ENCODE measurements at regions not wholly inside any gene's neighbourhood (a gene's known extent, or its start where the extent isn't known, plus 50 kb on each side); places are given as distances from the start of the nearest gene placed in this dataset.
"Not testable (repeated sequence)": the region's sequence is repeated elsewhere in the genome, so short reads cannot be mapped to it uniquely, and the experiment has no call there.

DNA sequence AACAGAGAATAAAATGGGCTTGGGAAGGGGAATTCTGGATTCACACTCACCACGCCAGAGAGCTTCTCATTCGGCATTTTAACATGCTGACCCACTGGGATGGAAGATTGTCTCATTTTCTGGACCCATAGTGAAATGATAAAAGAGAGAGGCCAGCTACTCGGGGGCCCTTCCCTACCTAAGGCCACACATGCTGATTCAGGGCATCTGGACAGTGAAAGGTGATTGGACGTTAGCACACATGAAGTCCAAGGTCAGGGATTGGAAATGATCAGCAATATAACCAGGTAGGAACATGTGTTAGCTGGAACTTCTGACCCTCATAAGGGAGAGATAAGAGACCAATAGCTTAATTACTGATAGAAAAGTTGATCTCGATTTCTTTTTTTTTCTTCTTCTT lies 183.7 kb downstream of the NUFIP1 start:
- Histone ChIP-seq H3K27me3 (ENCODE audit: control insufficient read depth in 1 of 2, insufficient read depth in 2 of 2, low read length in 2 of 2) (no peaks in the 10 kb centered on the region), H3K9me3 (ENCODE audit: control insufficient read depth in 1 of 2, low read length in 2 of 2) (no peaks in the 10 kb centered on the region), H3K36me3 (ENCODE audit: control insufficient read depth in 1 of 2, insufficient read depth in 2 of 2, low read length in 2 of 2) (no peaks in the 10 kb centered on the region), H3K27ac (ENCODE audit: low read depth, low read length) (no peak overlapping the region), H3K9ac (ENCODE audit: low read depth in 1 of 2, low read length in 2 of 2) (no peak overlapping the region), H3K4me1 (ENCODE audit: control insufficient read depth in 1 of 2, insufficient read depth in 2 of 2, low read length in 2 of 2) (peaks cover 8 to 25% of the 10 kb centered on the region in 2 donors), H3K4me3 (ENCODE audit: low read depth in 1 of 2, low read length in 2 of 2) (no peak overlapping the region)

- no peaks in the 10 kb centered on the region for H3K36me3 ChIP-seq (ENCODE audit: control insufficient read depth in 1 of 2, insufficient read depth in 2 of 2, low read length in 2 of 2)
Measured at GRCh38 chr13:44803390-44803789, 185.9 kb downstream of the NUFIP1 start.

DNA sequence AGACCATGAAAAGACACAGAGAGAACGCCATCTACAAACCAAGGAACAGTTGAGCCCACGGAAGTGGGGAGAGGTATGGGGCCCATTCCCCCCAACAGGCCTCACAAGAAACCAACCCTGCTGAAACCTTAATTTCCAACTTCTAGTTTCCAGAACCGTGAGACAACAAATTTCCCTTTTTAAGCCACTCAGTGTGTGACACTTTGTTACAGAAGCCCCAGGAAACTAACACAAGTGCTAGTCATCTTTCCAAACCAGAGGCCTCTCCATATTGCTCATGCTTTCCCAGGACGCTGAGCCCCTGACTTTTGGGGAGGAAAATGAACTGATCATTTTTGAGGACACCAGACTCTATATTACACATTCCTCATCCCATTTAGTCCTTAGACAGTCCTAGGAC lies 186.8 kb downstream of the NUFIP1 start:
- Histone ChIP-seq H3K9me3 (ENCODE audit: control insufficient read depth in 1 of 2, low read length in 2 of 2) (no peaks in the 10 kb centered on the region), H3K4me3 (ENCODE audit: low read depth in 1 of 2, low read length in 2 of 2) (no peak overlapping the region), H3K9ac (ENCODE audit: low read depth in 1 of 2, low read length in 2 of 2) (no peak overlapping the region), H3K36me3 (ENCODE audit: control insufficient read depth in 1 of 2, insufficient read depth in 2 of 2, low read length in 2 of 2) (no peaks in the 10 kb centered on the region), H3K4me1 (ENCODE audit: control insufficient read depth in 1 of 2, insufficient read depth in 2 of 2, low read length in 2 of 2) (peaks cover 8 to 26% of the 10 kb centered on the region in 2 donors), H3K27me3 (ENCODE audit: control insufficient read depth in 1 of 2, insufficient read depth in 2 of 2, low read length in 2 of 2) (no peaks in the 10 kb centered on the region), H3K27ac (ENCODE audit: low read depth, low read length) (no peak overlapping the region)

More at GRCh38 chr13:44803390-44803789, 185.9 kb downstream of the NUFIP1 start:
- Histone ChIP-seq H3K9me3 (ENCODE audit: control insufficient read depth in 1 of 2, low read length in 2 of 2) (no peaks in the 10 kb centered on the region), H3K27ac (ENCODE audit: low read depth, low read length) (no peak overlapping the region), H3K4me1 (ENCODE audit: control insufficient read depth in 1 of 2, insufficient read depth in 2 of 2, low read length in 2 of 2) (peaks cover 8 to 22% of the 10 kb centered on the region in 2 donors), H3K27me3 (ENCODE audit: control insufficient read depth in 1 of 2, insufficient read depth in 2 of 2, low read length in 2 of 2) (no peaks in the 10 kb centered on the region), H3K4me3 (ENCODE audit: low read depth in 1 of 2, low read length in 2 of 2) (no peak overlapping the region), H3K9ac (ENCODE audit: low read depth in 1 of 2, low read length in 2 of 2) (no peak overlapping the region)

DNA sequence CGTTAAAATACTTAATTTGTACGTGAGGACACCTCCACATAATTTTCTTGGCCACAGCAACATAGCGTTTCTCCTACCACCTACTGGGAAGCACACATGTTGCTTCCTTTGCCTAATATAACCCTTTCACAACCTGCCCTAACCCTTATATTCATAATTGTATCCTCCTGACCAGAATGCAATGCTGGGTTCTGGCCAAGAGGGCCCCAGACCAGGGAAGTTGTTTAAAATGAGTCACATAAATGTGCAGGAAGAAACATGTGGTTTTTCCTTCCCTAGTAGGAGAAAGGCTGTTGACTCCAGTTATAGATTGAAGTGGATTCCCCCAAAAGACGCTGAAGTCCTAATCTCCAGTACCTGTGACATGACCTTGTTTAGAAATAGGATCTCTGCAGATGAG lies 187.3 kb downstream of the NUFIP1 start:
- no peak overlapping the region for H3K9ac ChIP-seq (ENCODE audit: low read depth in 1 of 2, low read length in 2 of 2)

DNA sequence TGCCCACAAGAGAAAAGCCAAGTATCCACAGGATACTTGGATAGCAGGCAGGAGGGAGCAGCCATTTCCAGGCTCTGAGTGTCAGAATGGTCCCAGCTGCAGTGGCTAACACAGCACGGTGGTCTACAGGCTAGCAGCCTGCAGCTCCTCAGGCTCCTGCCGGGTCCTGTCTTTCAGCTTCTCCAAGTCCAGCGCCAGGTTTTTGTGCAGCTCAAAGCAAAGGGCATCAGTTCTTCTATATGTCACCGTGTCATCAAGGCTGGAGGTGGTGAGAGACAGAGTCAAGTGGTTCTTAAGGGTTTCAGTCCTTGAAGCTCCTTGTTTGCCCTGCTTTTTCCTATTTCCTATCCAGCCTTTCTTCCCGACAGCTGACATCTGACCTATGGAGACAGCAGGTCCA lies 188.6 kb downstream of the NUFIP1 start:
- no peaks in the 10 kb centered on the region for H3K27me3 ChIP-seq (ENCODE audit: control insufficient read depth in 1 of 2, insufficient read depth in 2 of 2, low read length in 2 of 2)
- no peak overlapping the region for H3K4me3 ChIP-seq (ENCODE audit: low read depth in 1 of 2, low read length in 2 of 2)
- no peaks in the 10 kb centered on the region for H3K9me3 ChIP-seq (ENCODE audit: control insufficient read depth in 1 of 2, low read length in 2 of 2)
- H3K4me1 ChIP-seq (ENCODE audit: control insufficient read depth in 1 of 2, insufficient read depth in 2 of 2, low read length in 2 of 2) = peaks cover 15 to 39% of the 10 kb centered on the region in 2 donors
- no peak overlapping the region for H3K9ac ChIP-seq (ENCODE audit: low read depth in 1 of 2, low read length in 2 of 2)
- no peak overlapping the region for H3K27ac ChIP-seq (ENCODE audit: low read depth, low read length)
- H3K36me3 ChIP-seq (ENCODE audit: control insufficient read depth in 1 of 2, insufficient read depth in 2 of 2, low read length in 2 of 2) = no peaks in the 10 kb centered on the region

More for the DNA sequence above, 187.3 kb downstream of the NUFIP1 start:
- H3K4me3 ChIP-seq (ENCODE audit: low read depth in 1 of 2, low read length in 2 of 2) = no peak overlapping the region
- H3K27me3 ChIP-seq (ENCODE audit: control insufficient read depth in 1 of 2, insufficient read depth in 2 of 2, low read length in 2 of 2) = no peaks in the 10 kb centered on the region
- H3K27ac ChIP-seq (ENCODE audit: low read depth, low read length) = no peak overlapping the region
- H3K9me3 ChIP-seq (ENCODE audit: control insufficient read depth in 1 of 2, low read length in 2 of 2) = no peaks in the 10 kb centered on the region
- peaks cover 8 to 31% of the 10 kb centered on the region in 2 donors for H3K4me1 ChIP-seq (ENCODE audit: control insufficient read depth in 1 of 2, insufficient read depth in 2 of 2, low read length in 2 of 2)
- no peaks in the 10 kb centered on the region for H3K36me3 ChIP-seq (ENCODE audit: control insufficient read depth in 1 of 2, insufficient read depth in 2 of 2, low read length in 2 of 2)

- H3K27ac ChIP-seq (ENCODE audit: low read depth, low read length) = no peak overlapping the region
- peaks cover 7 to 29% of the 10 kb centered on the region in 2 donors for H3K4me1 ChIP-seq (ENCODE audit: control insufficient read depth in 1 of 2, insufficient read depth in 2 of 2, low read length in 2 of 2)
- no peaks in the 10 kb centered on the region for H3K9me3 ChIP-seq (ENCODE audit: control insufficient read depth in 1 of 2, low read length in 2 of 2)
- no peak overlapping the region for H3K4me3 ChIP-seq (ENCODE audit: low read depth in 1 of 2, low read length in 2 of 2)
- H3K9ac ChIP-seq (ENCODE audit: low read depth in 1 of 2, low read length in 2 of 2) = no peak overlapping the region
- no peaks in the 10 kb centered on the region for H3K27me3 ChIP-seq (ENCODE audit: control insufficient read depth in 1 of 2, insufficient read depth in 2 of 2, low read length in 2 of 2)
- no peaks in the 10 kb centered on the region for H3K36me3 ChIP-seq (ENCODE audit: control insufficient read depth in 1 of 2, insufficient read depth in 2 of 2, low read length in 2 of 2)
Measured at GRCh38 chr13:44797685-44798084, 191.6 kb downstream of the NUFIP1 start.

DNA sequence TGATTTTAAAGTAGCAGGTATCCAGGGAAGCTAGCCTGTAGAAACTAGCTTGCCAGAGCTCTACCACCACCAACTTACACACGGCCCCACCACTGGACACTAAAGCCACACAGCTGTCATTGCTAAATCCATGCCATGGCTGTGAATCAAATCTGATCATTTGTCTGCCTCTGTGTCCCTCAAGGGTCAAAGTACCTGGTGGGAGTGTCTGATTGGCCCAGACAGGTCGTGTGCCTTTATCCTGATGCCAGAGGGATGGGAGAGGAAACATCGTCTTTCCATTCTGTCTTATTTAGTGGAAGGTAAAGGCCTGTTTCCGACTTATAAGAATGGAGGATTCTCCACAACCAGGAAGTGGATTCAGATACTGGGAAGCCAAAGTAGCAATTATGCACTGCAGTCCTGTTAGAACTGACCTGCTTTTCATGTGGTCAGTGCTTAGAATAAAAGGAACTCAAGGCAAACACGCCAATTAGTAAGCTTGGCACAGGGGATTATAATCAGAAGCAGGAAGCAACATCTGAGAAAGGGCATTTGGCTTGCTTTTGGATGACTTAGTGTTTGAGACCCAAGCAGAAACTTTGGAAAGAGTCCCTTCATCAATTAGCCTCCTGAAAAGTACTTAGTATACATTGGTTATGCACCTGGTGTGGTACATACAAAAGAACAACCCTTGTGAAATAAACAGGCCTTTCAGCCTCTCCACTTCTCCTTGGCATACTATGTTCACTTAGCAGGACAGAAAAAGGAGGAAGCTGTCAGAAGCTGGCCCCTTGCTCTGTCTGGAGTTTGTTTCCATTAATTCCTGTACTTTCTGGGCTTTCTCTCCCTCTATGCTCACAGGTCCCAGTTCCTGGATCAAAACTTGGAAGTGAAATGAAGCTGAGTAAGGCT lies 192.4 kb downstream of the NUFIP1 start:
- Histone ChIP-seq H3K27ac (ENCODE audit: low read depth, low read length) (no peak overlapping the region), H3K36me3 (ENCODE audit: control insufficient read depth in 1 of 2, insufficient read depth in 2 of 2, low read length in 2 of 2) (no peaks in the 10 kb centered on the region), H3K4me1 (ENCODE audit: control insufficient read depth in 1 of 2, insufficient read depth in 2 of 2, low read length in 2 of 2) (peaks cover 7 to 23% of the 10 kb centered on the region in 2 donors), H3K27me3 (ENCODE audit: control insufficient read depth in 1 of 2, insufficient read depth in 2 of 2, low read length in 2 of 2) (no peaks in the 10 kb centered on the region), H3K4me3 (ENCODE audit: low read depth in 1 of 2, low read length in 2 of 2) (no peak overlapping the region), H3K9ac (ENCODE audit: low read depth in 1 of 2, low read length in 2 of 2) (no peak overlapping the region), H3K9me3 (ENCODE audit: control insufficient read depth in 1 of 2, low read length in 2 of 2) (no peaks in the 10 kb centered on the region)

- H3K27ac ChIP-seq (ENCODE audit: low read depth, low read length); H3K9ac ChIP-seq (ENCODE audit: low read depth in 1 of 2, low read length in 2 of 2); H3K27me3 ChIP-seq (ENCODE audit: control insufficient read depth in 1 of 2, insufficient read depth in 2 of 2, low read length in 2 of 2); H3K36me3 ChIP-seq (ENCODE audit: control insufficient read depth in 1 of 2, insufficient read depth in 2 of 2, low read length in 2 of 2); H3K4me3 ChIP-seq (ENCODE audit: low read depth in 1 of 2, low read length in 2 of 2); H3K9me3 ChIP-seq (ENCODE audit: control insufficient read depth in 1 of 2, low read length in 2 of 2): not testable (repeated sequence)
- H3K4me1 ChIP-seq (ENCODE audit: control insufficient read depth in 1 of 2, insufficient read depth in 2 of 2, low read length in 2 of 2) = peaks cover 7 to 17% of the 10 kb centered on the region in 2 donors
Measured at GRCh38 chr13:44796039-44796438, 193.2 kb downstream of the NUFIP1 start.

GRCh38 chr13:44795176-44795575 lies 194.1 kb downstream of the NUFIP1 start:
- no peak overlapping the region for H3K27ac ChIP-seq (ENCODE audit: low read depth, low read length)
- no peaks in the 10 kb centered on the region for H3K27me3 ChIP-seq (ENCODE audit: control insufficient read depth in 1 of 2, insufficient read depth in 2 of 2, low read length in 2 of 2)
- no peak overlapping the region for H3K9ac ChIP-seq (ENCODE audit: low read depth in 1 of 2, low read length in 2 of 2)
- no peak overlapping the region for H3K4me3 ChIP-seq (ENCODE audit: low read depth in 1 of 2, low read length in 2 of 2)
- H3K4me1 ChIP-seq (ENCODE audit: control insufficient read depth in 1 of 2, insufficient read depth in 2 of 2, low read length in 2 of 2) = peaks cover 7 to 17% of the 10 kb centered on the region in 2 donors
- H3K9me3 ChIP-seq (ENCODE audit: control insufficient read depth in 1 of 2, low read length in 2 of 2) = no peaks in the 10 kb centered on the region
- no peaks in the 10 kb centered on the region for H3K36me3 ChIP-seq (ENCODE audit: control insufficient read depth in 1 of 2, insufficient read depth in 2 of 2, low read length in 2 of 2)

DNA sequence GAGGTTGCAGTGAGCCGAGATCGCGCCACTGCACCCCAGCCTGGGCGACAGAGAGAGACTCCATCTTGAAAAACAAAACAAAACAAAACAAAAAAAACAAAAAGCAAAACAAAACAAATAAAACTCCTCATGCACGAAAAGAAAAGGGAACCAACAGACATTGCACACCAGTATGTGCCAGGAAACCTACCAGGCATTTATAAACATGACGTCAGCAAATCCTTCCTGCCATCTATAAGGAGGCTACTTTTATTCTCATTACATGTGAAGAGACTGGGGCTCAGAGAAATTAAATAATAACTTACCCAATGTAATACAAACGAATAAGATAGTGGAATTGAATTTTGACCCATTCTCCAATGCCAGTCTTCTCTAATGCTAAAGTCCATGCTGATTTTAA lies 197.2 kb downstream of the NUFIP1 start:
- Histone ChIP-seq H3K4me1 (ENCODE audit: control insufficient read depth in 1 of 2, insufficient read depth in 2 of 2, low read length in 2 of 2) (peaks cover 7 to 9% of the 10 kb centered on the region in 2 donors), H3K27me3 (ENCODE audit: control insufficient read depth in 1 of 2, insufficient read depth in 2 of 2, low read length in 2 of 2) (no peaks in the 10 kb centered on the region), H3K9me3 (ENCODE audit: control insufficient read depth in 1 of 2, low read length in 2 of 2) (no peaks in the 10 kb centered on the region), H3K27ac (ENCODE audit: low read depth, low read length) (no peak overlapping the region), H3K4me3 (ENCODE audit: low read depth in 1 of 2, low read length in 2 of 2) (no peak overlapping the region), H3K9ac (ENCODE audit: low read depth in 1 of 2, low read length in 2 of 2) (no peak overlapping the region), H3K36me3 (ENCODE audit: control insufficient read depth in 1 of 2, insufficient read depth in 2 of 2, low read length in 2 of 2) (no peaks in the 10 kb centered on the region)
